ENCODE measurements at regions not wholly inside any gene's neighbourhood (a gene's known extent, or its start where the extent isn't known, plus 50 kb on each side); places are given as distances from the start of the nearest gene placed in this dataset.

DNA sequence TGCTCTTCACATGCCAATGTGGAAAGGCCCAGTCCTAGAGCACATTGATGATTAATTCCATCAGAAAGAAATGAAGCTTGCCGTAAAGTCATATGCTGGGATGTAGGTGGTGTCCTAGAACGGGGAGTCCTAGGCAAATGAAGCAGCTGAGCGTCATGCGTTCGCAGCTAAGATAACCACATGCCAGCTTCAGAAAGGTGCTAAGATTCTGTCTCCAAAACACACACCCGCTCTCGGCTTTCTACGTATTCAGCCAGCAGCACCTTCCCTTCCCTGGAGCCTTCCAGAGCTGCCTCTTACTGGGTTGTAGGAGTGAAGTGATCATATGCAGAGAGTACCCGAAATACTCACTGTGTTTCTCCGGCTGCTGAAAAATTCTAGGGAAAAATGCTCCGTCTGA lies 421.6 kb upstream of the ID2 start:
- Histone ChIP-seq H3K27ac (no peak overlapping the region), H3K36me3 (no peaks in the 10 kb centered on the region), H3K4me3 (no peak overlapping the region), H3K9me3 (no peaks in the 10 kb centered on the region), H3K27me3 (no peaks in the 10 kb centered on the region), H3K4me1 (peaks cover 0 to 9% of the 10 kb centered on the region in 2 donors)
- no peak for DNase-seq (ENCODE audit: low spot score)
- TF ChIP-seq, protein P1, sequence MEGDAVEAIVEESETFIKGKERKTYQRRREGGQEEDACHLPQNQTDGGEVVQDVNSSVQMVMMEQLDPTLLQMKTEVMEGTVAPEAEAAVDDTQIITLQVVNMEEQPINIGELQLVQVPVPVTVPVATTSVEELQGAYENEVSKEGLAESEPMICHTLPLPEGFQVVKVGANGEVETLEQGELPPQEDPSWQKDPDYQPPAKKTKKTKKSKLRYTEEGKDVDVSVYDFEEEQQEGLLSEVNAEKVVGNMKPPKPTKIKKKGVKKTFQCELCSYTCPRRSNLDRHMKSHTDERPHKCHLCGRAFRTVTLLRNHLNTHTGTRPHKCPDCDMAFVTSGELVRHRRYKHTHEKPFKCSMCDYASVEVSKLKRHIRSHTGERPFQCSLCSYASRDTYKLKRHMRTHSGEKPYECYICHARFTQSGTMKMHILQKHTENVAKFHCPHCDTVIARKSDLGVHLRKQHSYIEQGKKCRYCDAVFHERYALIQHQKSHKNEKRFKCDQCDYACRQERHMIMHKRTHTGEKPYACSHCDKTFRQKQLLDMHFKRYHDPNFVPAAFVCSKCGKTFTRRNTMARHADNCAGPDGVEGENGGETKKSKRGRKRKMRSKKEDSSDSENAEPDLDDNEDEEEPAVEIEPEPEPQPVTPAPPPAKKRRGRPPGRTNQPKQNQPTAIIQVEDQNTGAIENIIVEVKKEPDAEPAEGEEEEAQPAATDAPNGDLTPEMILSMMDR (IDR thresholded peaks at IDR 0.05) = no peak

DNA sequence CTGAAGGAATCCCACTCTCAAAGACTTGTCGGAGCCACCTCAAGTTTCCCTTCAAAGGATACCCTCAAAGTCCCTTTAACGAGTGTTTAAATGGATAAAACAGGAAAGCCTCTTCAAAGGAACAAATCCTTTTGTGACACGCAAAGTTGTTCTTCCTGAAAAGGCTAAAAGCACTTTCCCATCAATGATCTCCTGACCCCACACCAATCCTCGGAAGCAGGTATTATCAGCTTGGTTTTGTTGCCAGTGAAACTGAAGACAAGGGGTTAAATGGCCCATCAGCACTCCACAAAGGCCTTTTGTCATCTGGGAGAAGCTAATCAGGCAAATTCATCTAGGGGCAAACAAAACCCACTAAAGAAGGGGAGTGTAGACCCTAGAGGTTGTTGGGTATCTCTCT lies 418.0 kb upstream of the ID2 start:
- H3K9me3 ChIP-seq = no peaks in the 10 kb centered on the region
- H3K4me3 ChIP-seq = no peak overlapping the region
- H3K36me3 ChIP-seq = no peaks in the 10 kb centered on the region
- no peaks in the 10 kb centered on the region for H3K27me3 ChIP-seq
- no peak for DNase-seq (ENCODE audit: low spot score)
- no peak overlapping the region for H3K27ac ChIP-seq
- TF ChIP-seq, protein P1 (IDR thresholded peaks at IDR 0.05) = no peak
- H3K4me1 ChIP-seq = peaks cover 0 to 13% of the 10 kb centered on the region in 2 donors

DNA sequence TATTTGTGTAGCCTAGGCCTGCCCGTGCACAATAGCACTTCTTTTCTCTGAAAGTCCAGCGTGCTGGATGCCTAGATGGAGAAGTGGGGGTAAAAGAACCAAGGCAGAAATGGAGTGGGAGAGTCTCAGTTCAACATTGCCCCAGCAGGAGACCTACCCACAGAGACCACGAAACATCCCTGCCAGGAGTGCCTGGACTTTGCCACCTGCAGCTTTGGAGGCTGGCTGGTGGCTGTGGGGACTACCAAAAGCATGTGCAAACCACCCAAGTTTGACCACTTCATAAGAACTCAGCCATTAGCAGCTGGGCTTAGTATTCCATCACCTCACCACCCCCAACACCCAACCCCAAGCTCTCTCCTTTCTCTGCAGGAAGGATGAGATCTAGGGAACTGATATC lies 416.9 kb upstream of the ID2 start:
- H3K27ac ChIP-seq = no peak overlapping the region
- H3K9me3 ChIP-seq = no peaks in the 10 kb centered on the region
- H3K4me1 ChIP-seq = peaks cover 0 to 13% of the 10 kb centered on the region in 2 donors
- TF ChIP-seq, protein P1 (IDR thresholded peaks at IDR 0.05) = no peak
- no peaks in the 10 kb centered on the region for H3K36me3 ChIP-seq
- no peaks in the 10 kb centered on the region for H3K27me3 ChIP-seq
- no peak for DNase-seq (ENCODE audit: low spot score)
- H3K4me3 ChIP-seq = no peak overlapping the region

DNA sequence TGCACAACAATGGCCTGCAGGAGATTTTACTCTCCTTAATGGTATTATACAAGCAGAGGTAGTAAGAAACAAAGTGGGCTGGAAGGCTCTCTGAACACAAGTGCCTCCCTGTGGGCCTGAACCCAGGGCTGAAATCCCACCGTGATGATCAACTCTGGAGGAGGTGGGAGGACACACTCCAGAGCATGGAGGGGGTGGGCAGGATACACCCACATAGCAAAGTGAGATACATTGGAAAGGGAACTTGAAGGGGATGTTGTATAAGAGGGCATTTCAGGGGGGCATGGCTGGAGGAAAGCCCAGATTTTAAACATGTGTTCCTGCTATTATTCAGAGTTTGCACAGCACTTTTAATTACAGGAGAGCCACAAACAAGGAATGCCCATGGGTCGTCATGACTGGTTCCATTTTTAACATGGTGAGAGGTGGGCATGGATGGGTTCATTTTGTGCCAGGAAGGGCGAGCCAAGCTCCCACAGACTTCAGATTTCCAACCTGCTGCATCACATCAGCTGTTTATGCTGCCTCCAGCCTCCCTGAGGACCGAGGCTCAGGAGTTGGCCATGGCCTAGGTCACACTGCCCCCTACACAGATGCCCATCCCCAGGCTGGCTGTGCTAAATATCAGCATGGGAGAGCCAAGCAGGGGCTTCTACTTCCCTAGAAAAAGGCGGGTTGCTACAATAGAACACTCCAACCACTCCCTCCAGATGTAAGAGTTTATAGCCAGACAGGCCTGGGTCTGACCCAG lies 416.2 kb upstream of the ID2 start:
- DNase-seq (ENCODE audit: low spot score) = no peak
- Histone ChIP-seq H3K27me3 (no peaks in the 10 kb centered on the region), H3K27ac (no peak overlapping the region), H3K9me3 (no peaks in the 10 kb centered on the region), H3K36me3 (no peaks in the 10 kb centered on the region), H3K4me3 (no peak overlapping the region), H3K4me1 (peaks cover 0 to 9% of the 10 kb centered on the region in 2 donors)
- TF ChIP-seq, protein P1 (IDR thresholded peaks at IDR 0.05) = no peak

DNA sequence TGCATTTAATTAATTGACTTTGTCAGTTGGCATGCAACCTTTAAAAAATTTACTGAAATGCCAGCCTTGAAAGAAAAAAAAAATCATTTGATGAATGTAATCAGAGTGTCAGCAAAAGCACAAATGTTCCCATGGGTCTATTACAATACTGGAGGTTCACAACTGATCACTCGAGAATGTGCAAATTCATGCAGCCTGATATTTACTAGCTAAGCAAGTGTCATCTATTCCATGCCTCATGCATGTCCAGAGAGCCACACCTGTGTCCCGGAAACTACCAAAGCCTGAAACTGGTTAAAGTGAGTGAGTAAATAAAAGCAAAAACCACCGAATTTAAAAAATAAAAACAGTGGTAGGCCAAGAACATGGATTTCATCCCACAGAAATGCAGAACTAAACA lies 415.3 kb upstream of the ID2 start:
- DNase-seq (ENCODE audit: low spot score) = no peak
- TF ChIP-seq, protein P1 (IDR thresholded peaks at IDR 0.05) = no peak
- Histone ChIP-seq H3K36me3 (no peaks in the 10 kb centered on the region), H3K9me3 (no peaks in the 10 kb centered on the region), H3K4me1 (peaks cover 0 to 8% of the 10 kb centered on the region in 2 donors), H3K27me3 (no peaks in the 10 kb centered on the region), H3K27ac (no peak overlapping the region), H3K4me3 (no peak overlapping the region)

DNA sequence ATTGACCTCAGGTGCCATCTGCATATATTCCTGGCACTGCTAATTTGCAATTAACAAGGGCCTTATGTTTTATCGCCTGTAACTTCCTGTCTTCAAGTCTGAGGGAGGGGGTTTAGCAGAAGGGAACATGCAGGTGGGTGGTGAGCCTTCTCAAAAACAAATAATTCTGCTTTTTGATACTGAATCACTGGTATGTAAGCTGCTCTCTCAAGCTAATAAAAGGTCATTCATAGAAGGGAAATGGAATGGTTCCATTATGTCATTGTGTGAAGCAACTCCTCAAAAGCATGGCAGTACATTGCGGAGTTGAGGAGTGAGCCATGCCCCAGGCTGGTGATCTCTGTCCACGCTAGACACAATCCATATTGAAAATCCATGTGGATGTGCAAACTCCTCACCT lies 414.8 kb upstream of the ID2 start:
- DNase-seq (ENCODE audit: low spot score) = no peak
- Histone ChIP-seq H3K27ac (no peak overlapping the region), H3K4me3 (no peak overlapping the region), H3K27me3 (no peaks in the 10 kb centered on the region), H3K9me3 (no peaks in the 10 kb centered on the region), H3K4me1 (peaks cover 0 to 8% of the 10 kb centered on the region in 2 donors), H3K36me3 (no peaks in the 10 kb centered on the region)
- TF ChIP-seq, protein P1 (IDR thresholded peaks at IDR 0.05) = no peak

Measured in right atrium auricular region (tissue), 2 donors.